ENCODE measurements at regions not wholly inside any gene's neighbourhood (a gene's known extent, or its start where the extent isn't known, plus 50 kb on each side); places are given as distances from the start of the nearest gene placed in this dataset.
"Not testable (repeated sequence)": the region's sequence is repeated elsewhere in the genome, so short reads cannot be mapped to it uniquely, and the experiment has no call there.

GRCh38 chr3:198096015-198096414 lies 136.0 kb downstream of the LMLN start:
- ChIA-PET CTCF (no interaction called here), POLR2A (no interaction called here)
- Histone ChIP-seq H3K27ac (ENCODE audit: low read depth, low read length) (no peak overlapping the region), H3K27me3 (ENCODE audit: control insufficient read depth, insufficient read depth, low read length) (peaks cover 17% of the 10 kb centered on the region), H3K4me3 (ENCODE audit: low read depth, low read length) (no peak overlapping the region), H3K9me3 (ENCODE audit: control insufficient read depth, insufficient read depth, low read length) (no peaks in the 10 kb centered on the region)
- TF ChIP-seq CTCF (IDR thresholded peaks at IDR 0.05; ENCODE audit: low read depth, low read length): no peak
- DNase-seq (ENCODE audit: low read depth, low spot score): no peak

- Histone ChIP-seq H3K9me3 (ENCODE audit: control insufficient read depth, insufficient read depth, low read length) (no peaks in the 10 kb centered on the region), H3K27ac (ENCODE audit: low read depth, low read length) (no peak overlapping the region), H3K4me3 (ENCODE audit: low read depth, low read length) (no peak overlapping the region), H3K27me3 (ENCODE audit: control insufficient read depth, insufficient read depth, low read length) (peaks cover 16% of the 10 kb centered on the region)
- DNase-seq (ENCODE audit: low read depth, low spot score): no peak
- no peak for TF ChIP-seq CTCF (IDR thresholded peaks at IDR 0.05; ENCODE audit: low read depth, low read length)
- ChIA-PET POLR2A (no interaction called here), CTCF (no interaction called here)
These were observed 137.0 kb downstream of the LMLN start for GRCh38 chr3:198097048-198097447.

GRCh38 chr3:198098661-198099081 lies 138.7 kb downstream of the LMLN start:
- DNase-seq (ENCODE audit: low read depth, low spot score); H3K4me3 ChIP-seq (ENCODE audit: low read depth, low read length); POLR2A ChIA-PET; H3K9me3 ChIP-seq (ENCODE audit: control insufficient read depth, insufficient read depth, low read length); CTCF ChIA-PET; H3K27me3 ChIP-seq (ENCODE audit: control insufficient read depth, insufficient read depth, low read length); H3K27ac ChIP-seq (ENCODE audit: low read depth, low read length): not testable (repeated sequence)

GRCh38 chr3:198103070-198103469 lies 143.1 kb downstream of the LMLN start:
- H3K27me3 ChIP-seq (ENCODE audit: control insufficient read depth, insufficient read depth, low read length); POLR2A ChIA-PET; CTCF ChIA-PET; H3K9me3 ChIP-seq (ENCODE audit: control insufficient read depth, insufficient read depth, low read length); H3K4me3 ChIP-seq (ENCODE audit: low read depth, low read length); DNase-seq (ENCODE audit: low read depth, low spot score); H3K27ac ChIP-seq (ENCODE audit: low read depth, low read length): not testable (repeated sequence)

- ChIA-PET CTCF (no interaction called here), POLR2A (no interaction called here)
- no peaks in the 10 kb centered on the region for H3K9me3 ChIP-seq (ENCODE audit: control insufficient read depth, insufficient read depth, low read length)
These were observed 146.2 kb downstream of the LMLN start for GRCh38 chr3:198106265-198106664.

More at GRCh38 chr3:198106265-198106664, 146.2 kb downstream of the LMLN start:
- Histone ChIP-seq H3K4me3 (ENCODE audit: low read depth, low read length) (no peak overlapping the region), H3K27ac (ENCODE audit: low read depth, low read length) (no peak overlapping the region), H3K27me3 (ENCODE audit: control insufficient read depth, insufficient read depth, low read length) (peaks cover 12% of the 10 kb centered on the region)
- no peak for TF ChIP-seq CTCF (IDR thresholded peaks at IDR 0.05; ENCODE audit: low read depth, low read length)
- no peak for DNase-seq (ENCODE audit: low read depth, low spot score)

Data from AG04450 (cell line).